Liver (tissue), 8 donors: ENCODE measurements at regions not wholly inside any gene's neighbourhood (a gene's known extent, or its start where the extent isn't known, plus 50 kb on each side); places are given as distances from the start of the nearest gene placed in this dataset.

Experiments used
- DNase-seq: peaks from one replicate; pipeline ENCODE4 v3.0.0-alpha.2; 2017; ENCODE audit warnings: low spot score
- H3K27ac ChIP-seq, 2 donors: one replicate each; pipeline ENCODE4 v1.7.0; 2013; ENCODE audit warnings: inconsistent platforms in 2 of 2, low read length in 2 of 2, control low read depth in 1 of 2, low read depth in 1 of 2, mild to moderate bottlenecking in 1 of 2
- H3K27me3 ChIP-seq, 4 donors: one replicate each; pipeline versions ENCODE4 v1.6.1 to v1.7.0; 2013; ENCODE audit warnings: low read length in 3 of 4, inconsistent platforms in 1 of 4, mild to moderate bottlenecking in 1 of 4, moderate library complexity in 1 of 4; ENCODE audit not compliant: control insufficient read depth in 4 of 4, insufficient read depth in 4 of 4
- H3K36me3 ChIP-seq, 4 donors: one replicate each; pipeline versions ENCODE4 v1.6.1 to v1.7.0; 2013; ENCODE audit warnings: low read length in 3 of 4, mild to moderate bottlenecking in 3 of 4, low read depth in 1 of 4, moderate library complexity in 1 of 4; ENCODE audit not compliant: control insufficient read depth in 4 of 4, insufficient read depth in 3 of 4
- H3K4me1 ChIP-seq, 4 donors: one replicate each; pipeline versions ENCODE4 v1.6.1 to v1.7.0; 2013; ENCODE audit warnings: low read length in 3 of 4, mild to moderate bottlenecking in 3 of 4, moderate library complexity in 1 of 4; ENCODE audit not compliant: control insufficient read depth in 4 of 4, insufficient read depth in 4 of 4
- H3K4me3 ChIP-seq, 3 donors: one replicate each; pipeline versions ENCODE4 v1.6.1 to v1.7.0; 2013; ENCODE audit warnings: low read length in 3 of 3, control low read depth in 1 of 3, low read depth in 1 of 3, mild to moderate bottlenecking in 1 of 3
- H3K9ac ChIP-seq, 2 donors: one replicate each; pipeline ENCODE4 v1.7.0; 2013; ENCODE audit warnings: low read length in 2 of 2, mild to moderate bottlenecking in 2 of 2, moderate library complexity in 2 of 2, control low read depth in 1 of 2, low read depth in 1 of 2
- H3K9me3 ChIP-seq, 4 donors: one replicate each; pipeline versions ENCODE4 v1.6.1 to v1.7.0; 2013; ENCODE audit warnings: low read length in 3 of 4; ENCODE audit not compliant: control insufficient read depth in 4 of 4
- EGR1 ChIP-seq, 2 donors: IDR thresholded peaks; 2 replicates each; pipeline ENCODE4 v1.6.1; 2016 to 2018; ENCODE audit warnings: antibody characterized with exemption in 2 of 2, low read depth in 2 of 2
- FOXA1 ChIP-seq: IDR thresholded peaks from 2 replicates; pipeline ENCODE4 v1.6.1; 2016; ENCODE audit warnings: antibody characterized with exemption
- FOXA2 ChIP-seq: IDR thresholded peaks from 2 replicates; pipeline ENCODE4 v1.6.1; 2016; ENCODE audit warnings: antibody characterized with exemption
- GABPA ChIP-seq, 2 donors: IDR thresholded peaks in 1 of 2; conservative IDR thresholded peaks in 1 of 2; 2 replicates each; pipeline ENCODE4 v1.6.1; 2016; ENCODE audit warnings: antibody characterized with exemption in 2 of 2, mild to moderate bottlenecking in 1 of 2, moderate library complexity in 1 of 2
- HNF4A ChIP-seq, 2 donors: conservative IDR thresholded peaks; 2 replicates each; pipeline ENCODE4 v1.6.1; 2016; ENCODE audit warnings: antibody characterized with exemption in 2 of 2, mild to moderate bottlenecking in 2 of 2
- HNF4G ChIP-seq: IDR thresholded peaks from 2 replicates; pipeline ENCODE4 v1.6.1; 2016; ENCODE audit warnings: antibody characterized with exemption
- JUND ChIP-seq, 2 donors: IDR thresholded peaks; 2 replicates each; pipeline ENCODE4 v1.6.1; 2016; ENCODE audit warnings: antibody characterized with exemption in 2 of 2
- NR2F2 ChIP-seq: IDR thresholded peaks from 2 replicates; pipeline ENCODE4 v1.6.1; 2016; ENCODE audit warnings: antibody characterized with exemption
- RAD21 ChIP-seq, 2 donors: IDR thresholded peaks; 2 replicates each; pipeline ENCODE4 v1.6.1; 2016; ENCODE audit warnings: antibody characterized with exemption in 2 of 2, mild to moderate bottlenecking in 2 of 2
- RXRA ChIP-seq, 2 donors: IDR thresholded peaks; 2 replicates each; pipeline ENCODE4 v1.6.1; 2017 to 2018; ENCODE audit warnings: antibody characterized with exemption in 2 of 2, mild to moderate bottlenecking in 1 of 2
- SP1 ChIP-seq: IDR thresholded peaks from 2 replicates; pipeline ENCODE4 v1.6.1; 2018; ENCODE audit warnings: antibody characterized with exemption, mild to moderate bottlenecking
- TAF1 ChIP-seq: conservative IDR thresholded peaks from 2 replicates; pipeline ENCODE4 v1.6.1; 2016; ENCODE audit warnings: antibody characterized with exemption, mild to moderate bottlenecking
- YY1 ChIP-seq: IDR thresholded peaks from 2 replicates; pipeline ENCODE4 v1.6.1; 2016; ENCODE audit warnings: antibody characterized with exemption, mild to moderate bottlenecking
- WGBS: extraction: QIAGEN DNeasy Blood & Tissue Kit; methylation state at CpG from one replicate; pipeline ENCODE4 v1.1.7; 2013; 5-methylcytosine and 5-hydroxymethylcytosine counted together
- TF ChIP-seq, protein P1 (sequence below): IDR thresholded peaks from 2 replicates; pipeline ENCODE4 v1.6.1; 2016; ENCODE audit warnings: antibody characterized with exemption
- TF ChIP-seq, protein P2 (sequence below): IDR thresholded peaks from 2 replicates; pipeline ENCODE4 v1.6.1; 2016; ENCODE audit warnings: antibody characterized with exemption
- TF ChIP-seq, protein P3 (sequence below): fragments of 150-350 bp; IDR thresholded peaks from 2 replicates; pipeline ENCODE4 v1.5.1; 2017; ENCODE audit warnings: improper control_type of control experiment, low read depth, low read length; ENCODE audit not compliant: missing input control
- TF ChIP-seq, protein P4 (sequence below): IDR thresholded peaks from 2 replicates; pipeline ENCODE4 v1.6.1; 2016; ENCODE audit warnings: antibody characterized with exemption, mild to moderate bottlenecking
- TF ChIP-seq, protein P5 (sequence below): IDR thresholded peaks from 2 replicates; pipeline ENCODE4 v1.6.1; 2016; ENCODE audit warnings: antibody characterized with exemption
- donor health status: healthy.
- donor health status: healthy.
- donor health status: healthy.
- donor health status: healthy.
- donor health status: healthy.

DNA sequence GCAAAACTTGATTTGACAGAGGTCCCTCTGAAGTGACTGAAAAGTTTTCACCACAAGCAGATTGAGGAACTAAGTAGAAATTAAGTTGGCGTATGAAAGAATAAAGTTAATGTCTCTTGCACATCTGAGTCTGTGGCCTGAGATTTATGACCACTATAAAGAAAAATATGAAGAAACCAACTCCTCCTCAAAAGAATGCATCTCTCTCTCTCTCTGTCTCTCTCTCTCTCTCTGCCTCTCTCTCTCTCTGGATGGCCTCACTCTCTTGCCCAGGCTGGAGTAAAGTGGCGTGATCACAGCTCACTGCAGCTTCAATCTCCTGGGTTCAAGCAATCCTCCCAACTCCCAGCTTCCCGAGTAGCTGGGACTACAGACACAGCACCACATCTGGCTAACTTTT is 55.2 kb downstream of the RPL22L1 start:
- TF ChIP-seq HNF4G (no peak), TAF1 (no peak), RXRA (IDR thresholded peaks at IDR 0.05) (no peak), SP1 (no peak), HNF4A (conservative IDR thresholded peaks at IDR 0.05) (no peak), EGR1 (IDR thresholded peaks at IDR 0.05; ENCODE audit: low read depth in 2 of 2) (no peak), FOXA1 (no peak), YY1 (no peak), FOXA2 (no peak), JUND (IDR thresholded peaks at IDR 0.05) (no peak), NR2F2 (no peak), GABPA (IDR thresholded peaks at IDR 0.05 in 1 of 2, conservative IDR thresholded peaks at IDR 0.05 in 1 of 2) (no peak), RAD21 (IDR thresholded peaks at IDR 0.05) (no peak)
- TF ChIP-seq, protein P1, sequence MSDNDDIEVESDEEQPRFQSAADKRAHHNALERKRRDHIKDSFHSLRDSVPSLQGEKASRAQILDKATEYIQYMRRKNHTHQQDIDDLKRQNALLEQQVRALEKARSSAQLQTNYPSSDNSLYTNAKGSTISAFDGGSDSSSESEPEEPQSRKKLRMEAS = no peak
- TF ChIP-seq, protein P2, sequence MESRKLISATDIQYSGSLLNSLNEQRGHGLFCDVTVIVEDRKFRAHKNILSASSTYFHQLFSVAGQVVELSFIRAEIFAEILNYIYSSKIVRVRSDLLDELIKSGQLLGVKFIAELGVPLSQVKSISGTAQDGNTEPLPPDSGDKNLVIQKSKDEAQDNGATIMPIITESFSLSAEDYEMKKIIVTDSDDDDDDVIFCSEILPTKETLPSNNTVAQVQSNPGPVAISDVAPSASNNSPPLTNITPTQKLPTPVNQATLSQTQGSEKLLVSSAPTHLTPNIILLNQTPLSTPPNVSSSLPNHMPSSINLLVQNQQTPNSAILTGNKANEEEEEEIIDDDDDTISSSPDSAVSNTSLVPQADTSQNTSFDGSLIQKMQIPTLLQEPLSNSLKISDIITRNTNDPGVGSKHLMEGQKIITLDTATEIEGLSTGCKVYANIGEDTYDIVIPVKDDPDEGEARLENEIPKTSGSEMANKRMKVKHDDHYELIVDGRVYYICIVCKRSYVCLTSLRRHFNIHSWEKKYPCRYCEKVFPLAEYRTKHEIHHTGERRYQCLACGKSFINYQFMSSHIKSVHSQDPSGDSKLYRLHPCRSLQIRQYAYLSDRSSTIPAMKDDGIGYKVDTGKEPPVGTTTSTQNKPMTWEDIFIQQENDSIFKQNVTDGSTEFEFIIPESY = no peak
- TF ChIP-seq, protein P3, sequence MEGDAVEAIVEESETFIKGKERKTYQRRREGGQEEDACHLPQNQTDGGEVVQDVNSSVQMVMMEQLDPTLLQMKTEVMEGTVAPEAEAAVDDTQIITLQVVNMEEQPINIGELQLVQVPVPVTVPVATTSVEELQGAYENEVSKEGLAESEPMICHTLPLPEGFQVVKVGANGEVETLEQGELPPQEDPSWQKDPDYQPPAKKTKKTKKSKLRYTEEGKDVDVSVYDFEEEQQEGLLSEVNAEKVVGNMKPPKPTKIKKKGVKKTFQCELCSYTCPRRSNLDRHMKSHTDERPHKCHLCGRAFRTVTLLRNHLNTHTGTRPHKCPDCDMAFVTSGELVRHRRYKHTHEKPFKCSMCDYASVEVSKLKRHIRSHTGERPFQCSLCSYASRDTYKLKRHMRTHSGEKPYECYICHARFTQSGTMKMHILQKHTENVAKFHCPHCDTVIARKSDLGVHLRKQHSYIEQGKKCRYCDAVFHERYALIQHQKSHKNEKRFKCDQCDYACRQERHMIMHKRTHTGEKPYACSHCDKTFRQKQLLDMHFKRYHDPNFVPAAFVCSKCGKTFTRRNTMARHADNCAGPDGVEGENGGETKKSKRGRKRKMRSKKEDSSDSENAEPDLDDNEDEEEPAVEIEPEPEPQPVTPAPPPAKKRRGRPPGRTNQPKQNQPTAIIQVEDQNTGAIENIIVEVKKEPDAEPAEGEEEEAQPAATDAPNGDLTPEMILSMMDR = no peak
- TF ChIP-seq, protein P4, sequence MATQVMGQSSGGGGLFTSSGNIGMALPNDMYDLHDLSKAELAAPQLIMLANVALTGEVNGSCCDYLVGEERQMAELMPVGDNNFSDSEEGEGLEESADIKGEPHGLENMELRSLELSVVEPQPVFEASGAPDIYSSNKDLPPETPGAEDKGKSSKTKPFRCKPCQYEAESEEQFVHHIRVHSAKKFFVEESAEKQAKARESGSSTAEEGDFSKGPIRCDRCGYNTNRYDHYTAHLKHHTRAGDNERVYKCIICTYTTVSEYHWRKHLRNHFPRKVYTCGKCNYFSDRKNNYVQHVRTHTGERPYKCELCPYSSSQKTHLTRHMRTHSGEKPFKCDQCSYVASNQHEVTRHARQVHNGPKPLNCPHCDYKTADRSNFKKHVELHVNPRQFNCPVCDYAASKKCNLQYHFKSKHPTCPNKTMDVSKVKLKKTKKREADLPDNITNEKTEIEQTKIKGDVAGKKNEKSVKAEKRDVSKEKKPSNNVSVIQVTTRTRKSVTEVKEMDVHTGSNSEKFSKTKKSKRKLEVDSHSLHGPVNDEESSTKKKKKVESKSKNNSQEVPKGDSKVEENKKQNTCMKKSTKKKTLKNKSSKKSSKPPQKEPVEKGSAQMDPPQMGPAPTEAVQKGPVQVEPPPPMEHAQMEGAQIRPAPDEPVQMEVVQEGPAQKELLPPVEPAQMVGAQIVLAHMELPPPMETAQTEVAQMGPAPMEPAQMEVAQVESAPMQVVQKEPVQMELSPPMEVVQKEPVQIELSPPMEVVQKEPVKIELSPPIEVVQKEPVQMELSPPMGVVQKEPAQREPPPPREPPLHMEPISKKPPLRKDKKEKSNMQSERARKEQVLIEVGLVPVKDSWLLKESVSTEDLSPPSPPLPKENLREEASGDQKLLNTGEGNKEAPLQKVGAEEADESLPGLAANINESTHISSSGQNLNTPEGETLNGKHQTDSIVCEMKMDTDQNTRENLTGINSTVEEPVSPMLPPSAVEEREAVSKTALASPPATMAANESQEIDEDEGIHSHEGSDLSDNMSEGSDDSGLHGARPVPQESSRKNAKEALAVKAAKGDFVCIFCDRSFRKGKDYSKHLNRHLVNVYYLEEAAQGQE = no peak
- TF ChIP-seq, protein P5, sequence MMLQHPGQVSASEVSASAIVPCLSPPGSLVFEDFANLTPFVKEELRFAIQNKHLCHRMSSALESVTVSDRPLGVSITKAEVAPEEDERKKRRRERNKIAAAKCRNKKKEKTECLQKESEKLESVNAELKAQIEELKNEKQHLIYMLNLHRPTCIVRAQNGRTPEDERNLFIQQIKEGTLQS = no peak
- H3K27me3 ChIP-seq = no peaks in the 10 kb centered on the region
- no peak overlapping the region for H3K27ac ChIP-seq
- 87% methylated on average over 3 of the region's 3 CpGs for WGBS
- H3K9me3 ChIP-seq = no peaks in the 10 kb centered on the region
- no peak overlapping the region for H3K4me3 ChIP-seq
- H3K9ac ChIP-seq = no peak overlapping the region
- H3K4me1 ChIP-seq = peaks cover 0 to 9% (median 2%) of the 10 kb centered on the region in 4 donors
- no peaks in the 10 kb centered on the region for H3K36me3 ChIP-seq
- DNase-seq = no peak

DNA sequence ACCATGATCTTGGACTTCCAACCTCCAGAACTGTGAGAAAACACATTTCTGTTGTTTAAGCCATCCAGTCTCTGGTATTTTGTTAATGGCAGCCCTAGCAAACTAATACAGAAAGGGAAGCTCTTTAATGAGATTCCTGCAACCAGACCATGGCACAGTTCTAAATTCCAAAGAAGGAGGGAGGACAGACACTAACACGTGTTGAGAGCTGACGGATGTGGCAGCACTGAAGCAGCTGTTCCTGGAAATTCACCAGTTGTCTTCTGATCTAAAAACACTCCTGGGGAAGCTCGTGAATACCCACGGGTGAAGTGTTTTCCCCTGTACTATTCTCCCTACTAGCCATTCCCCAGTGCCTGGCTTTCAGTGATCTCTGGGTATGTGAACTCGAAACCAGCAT is 56.7 kb downstream of the RPL22L1 start:
- Histone ChIP-seq H3K27ac (no peak overlapping the region), H3K27me3 (no peaks in the 10 kb centered on the region), H3K9me3 (no peaks in the 10 kb centered on the region), H3K4me3 (no peak overlapping the region), H3K9ac (no peak overlapping the region), H3K36me3 (no peaks in the 10 kb centered on the region), H3K4me1 (peaks cover 0 to 9% (median 2%) of the 10 kb centered on the region in 4 donors)
- WGBS = 80% methylated on average over 5 of the region's 5 CpGs
- DNase-seq = no peak
- no peak for TF ChIP-seq FOXA2
- TF ChIP-seq RXRA (IDR thresholded peaks at IDR 0.05) = no peak
- TF ChIP-seq, protein P3 = no peak
- no peak for TF ChIP-seq TAF1
- TF ChIP-seq, protein P4 = no peak
- no peak for TF ChIP-seq JUND (IDR thresholded peaks at IDR 0.05)
